SU-DHL-6 (cell line): ENCODE measurements at regions not wholly inside any gene's neighbourhood (a gene's known extent, or its start where the extent isn't known, plus 50 kb on each side); places are given as distances from the start of the nearest gene placed in this dataset.

Experiments
- EZH2phosphoT487 ChIP-seq: fragments of 200-600 bp; sonication (generic), shearing (Covaris generic); conservative IDR thresholded peaks from 2 replicates; pipeline ENCODE4 v1.6.1; 2018; ENCODE audit warnings: mild to moderate bottlenecking, antibody characterized with exemption, low read length, moderate library complexity, mixed read lengths
- TF ChIP-seq, protein P1 (sequence below): fragments of 200-600 bp; sonication (generic); IDR thresholded peaks from one replicate; pipeline ENCODE4 v1.5.1; 2017; ENCODE audit warnings: antibody characterized with exemption, mild to moderate bottlenecking, low read length, moderate library complexity; ENCODE audit not compliant: insufficient read depth, poor library complexity, severe bottlenecking

DNA sequence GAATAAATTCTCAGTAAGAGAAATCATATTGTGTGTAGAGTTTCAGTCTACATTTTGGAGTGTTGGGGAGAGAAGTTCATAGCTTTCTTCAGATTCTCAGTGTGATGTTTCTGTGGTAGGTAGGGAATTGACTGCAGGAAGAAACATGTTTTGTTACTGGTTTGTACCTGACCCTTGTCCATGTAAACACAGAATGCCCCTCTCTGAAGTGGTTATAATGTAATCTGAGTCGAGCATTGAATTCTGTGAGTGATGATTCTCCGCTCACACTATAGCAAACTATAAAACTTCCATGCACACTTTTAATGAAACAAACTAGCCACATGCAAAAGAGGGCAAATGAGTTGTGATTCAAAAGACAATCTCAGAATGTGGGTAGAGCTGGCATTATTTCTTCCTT is 433.2 kb downstream of the USP25 start:
- TF ChIP-seq, protein P1, sequence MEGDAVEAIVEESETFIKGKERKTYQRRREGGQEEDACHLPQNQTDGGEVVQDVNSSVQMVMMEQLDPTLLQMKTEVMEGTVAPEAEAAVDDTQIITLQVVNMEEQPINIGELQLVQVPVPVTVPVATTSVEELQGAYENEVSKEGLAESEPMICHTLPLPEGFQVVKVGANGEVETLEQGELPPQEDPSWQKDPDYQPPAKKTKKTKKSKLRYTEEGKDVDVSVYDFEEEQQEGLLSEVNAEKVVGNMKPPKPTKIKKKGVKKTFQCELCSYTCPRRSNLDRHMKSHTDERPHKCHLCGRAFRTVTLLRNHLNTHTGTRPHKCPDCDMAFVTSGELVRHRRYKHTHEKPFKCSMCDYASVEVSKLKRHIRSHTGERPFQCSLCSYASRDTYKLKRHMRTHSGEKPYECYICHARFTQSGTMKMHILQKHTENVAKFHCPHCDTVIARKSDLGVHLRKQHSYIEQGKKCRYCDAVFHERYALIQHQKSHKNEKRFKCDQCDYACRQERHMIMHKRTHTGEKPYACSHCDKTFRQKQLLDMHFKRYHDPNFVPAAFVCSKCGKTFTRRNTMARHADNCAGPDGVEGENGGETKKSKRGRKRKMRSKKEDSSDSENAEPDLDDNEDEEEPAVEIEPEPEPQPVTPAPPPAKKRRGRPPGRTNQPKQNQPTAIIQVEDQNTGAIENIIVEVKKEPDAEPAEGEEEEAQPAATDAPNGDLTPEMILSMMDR: no peak
- no peak for TF ChIP-seq EZH2phosphoT487
